Keratinocyte (primary cell): ENCODE measurements at regions not wholly inside any gene's neighbourhood (a gene's known extent, or its start where the extent isn't known, plus 50 kb on each side); places are given as distances from the start of the nearest gene placed in this dataset.
"Not testable (repeated sequence)": the region's sequence is repeated elsewhere in the genome, so short reads cannot be mapped to it uniquely, and the experiment has no call there.

ENCODE experiments used
- DNase-seq: peaks from one replicate; pipeline ENCODE4 v3.0.0-alpha.2; 2011; ENCODE audit warnings: low read depth, missing footprints, low spot score
- FAIRE-seq: peaks from 2 replicates; lab custom pipeline; 2011; peaks lifted over from hg19 to GRCh38; lab: Jason Lieb, UNC
- H2AFZ ChIP-seq: 2 replicates; pipeline ENCODE4 v1.6.0; 2012; ENCODE audit warnings: low read length, control low read depth, inconsistent platforms; ENCODE audit not compliant: control insufficient read depth
- H3K27ac ChIP-seq: 2 replicates; pipeline ENCODE4 v1.5.1; 2011; ENCODE audit warnings: low read length; ENCODE audit not compliant: control insufficient read depth, insufficient read depth
- H3K27me3 ChIP-seq: 3 replicates; pipeline ENCODE4 v1.6.0; 2011; ENCODE audit warnings: low read length; ENCODE audit not compliant: control insufficient read depth, insufficient read depth; ENCODE audit errors: extremely low read depth
- H3K36me3 ChIP-seq, 2 experiments: 2 replicates in 1 of 2; 3 replicates in 1 of 2; pipeline ENCODE4 v1.5.1; 2011; ENCODE audit warnings: low read length in 2 of 2, mild to moderate bottlenecking in 1 of 2; ENCODE audit not compliant: control insufficient read depth in 2 of 2, insufficient read depth in 2 of 2; ENCODE audit errors: extremely low read depth in 1 of 2
- H3K4me1 ChIP-seq: 3 replicates; pipeline ENCODE4 v1.5.1; 2011; ENCODE audit warnings: low read length; ENCODE audit not compliant: control insufficient read depth, insufficient read depth; ENCODE audit errors: extremely low read depth
- H3K4me2 ChIP-seq: 3 replicates; pipeline ENCODE4 v1.6.0; 2011; ENCODE audit warnings: low read depth, low read length; ENCODE audit not compliant: control insufficient read depth, insufficient read depth; ENCODE audit errors: extremely low read depth
- H3K4me3 ChIP-seq, 3 experiments: fragments of 200-600 bp in 1 of 3; sonication (generic) in 1 of 3; 2 replicates in 2 of 3; 3 replicates in 1 of 3; pipeline ENCODE4 v1.5.1; 2011 to 2016; ENCODE audit warnings: low read length in 3 of 3, mild to moderate bottlenecking in 3 of 3, control low read depth in 2 of 3, inconsistent platforms in 1 of 3, low read depth in 1 of 3, mixed read lengths in 1 of 3, mixed run types in 1 of 3, moderate library complexity in 1 of 3; ENCODE audit not compliant: control insufficient read depth in 2 of 3, insufficient read depth in 2 of 3; ENCODE audit errors: extremely low read depth in 1 of 3
- H3K79me2 ChIP-seq: 2 replicates; pipeline ENCODE4 v1.6.0; 2012; ENCODE audit warnings: low read length; ENCODE audit not compliant: control insufficient read depth, insufficient read depth
- H3K9ac ChIP-seq: 3 replicates; pipeline ENCODE4 v1.6.0; 2011; ENCODE audit warnings: low read length; ENCODE audit not compliant: control insufficient read depth, insufficient read depth; ENCODE audit errors: extremely low read depth
- H3K9me1 ChIP-seq: 3 replicates; pipeline ENCODE4 v1.6.0; 2011; ENCODE audit warnings: low read length; ENCODE audit not compliant: control insufficient read depth, insufficient read depth; ENCODE audit errors: extremely low read depth
- H3K9me3 ChIP-seq: 2 replicates; pipeline ENCODE4 v1.5.1; 2012; ENCODE audit warnings: low read depth, low read length; ENCODE audit not compliant: control insufficient read depth
- H4K20me1 ChIP-seq: 3 replicates; pipeline ENCODE4 v1.6.0; 2011; ENCODE audit warnings: low read length; ENCODE audit not compliant: control insufficient read depth, insufficient read depth; ENCODE audit errors: extremely low read depth
- CTCF ChIP-seq, 3 experiments: IDR thresholded peaks in 1 of 3; conservative IDR thresholded peaks in 1 of 3; optimal IDR thresholded peaks in 1 of 3; 2 replicates in 2 of 3; 3 replicates in 1 of 3; pipeline versions ENCODE3 to v1.5.1; 2011; ENCODE audit warnings: low read length in 3 of 3, mild to moderate bottlenecking in 3 of 3, moderate library complexity in 2 of 3, control low read depth in 1 of 3, inconsistent platforms in 1 of 3; ENCODE audit not compliant: insufficient read depth in 2 of 3; ENCODE audit errors: extremely low read depth in 1 of 3
- EZH2 ChIP-seq: IDR thresholded peaks from one replicate; pipeline ENCODE4 v1.6.1; 2012; ENCODE audit warnings: inconsistent platforms, mild to moderate bottlenecking, low read length, moderate library complexity
- dilution Hi-C: fragments of 300-500 bp; cut with MboI; formaldehyde crosslinking; loops from one replicate; pipeline ENCODE4 v1.7.0; 2020; ENCODE audit warnings: low sequenced_read_pairs; ENCODE audit not compliant: extremely low pct_ligation_motif_present

GRCh38 chr2:181737302-181737701 is 57.0 kb upstream of the NEUROD1 start:
- H2AFZ ChIP-seq, H3K4me3 ChIP-seq, H3K27ac ChIP-seq, H3K4me1 ChIP-seq, dilution Hi-C loops, DNase-seq, H3K79me2 ChIP-seq, H3K9me3 ChIP-seq, H3K4me2 ChIP-seq, H3K9ac ChIP-seq, H3K36me3 ChIP-seq, H4K20me1 ChIP-seq, FAIRE-seq, H3K27me3 ChIP-seq, H3K9me1 ChIP-seq: not testable (repeated sequence)

- H3K9ac ChIP-seq: no peak overlapping the region
- no peak for FAIRE-seq
- H3K9me3 ChIP-seq: no peaks in the 10 kb centered on the region
- no peak for DNase-seq
- H3K27ac ChIP-seq: no peak overlapping the region
- no peaks in the 10 kb centered on the region for H3K79me2 ChIP-seq
- H3K27me3 ChIP-seq: no peaks in the 10 kb centered on the region
- H3K36me3 ChIP-seq: no peaks in the 10 kb centered on the region
- peaks cover 3% of the 10 kb centered on the region for H3K4me1 ChIP-seq
- no peaks in the 10 kb centered on the region for H3K9me1 ChIP-seq
- no peak overlapping the region for H3K4me3 ChIP-seq
- dilution Hi-C loops: no loop called here
- TF ChIP-seq EZH2 (no peak), CTCF (optimal IDR thresholded peaks at IDR 0.05 in 1 of 3, IDR thresholded peaks at IDR 0.05 in 1 of 3, conservative IDR thresholded peaks at IDR 0.05 in 1 of 3; ENCODE audit: extremely low read depth in 1 of 3, insufficient read depth in 2 of 3, low read length in 3 of 3) (peak in 1 of 3 experiments; percentile 25)
- H4K20me1 ChIP-seq: no peaks in the 10 kb centered on the region
- H3K4me2 ChIP-seq: no peak overlapping the region
- H2AFZ ChIP-seq: no peak overlapping the region
Measured at GRCh38 chr2:181738074-181738473, 57.8 kb upstream of the NEUROD1 start.

- TF ChIP-seq CTCF (optimal IDR thresholded peaks at IDR 0.05 in 1 of 3, IDR thresholded peaks at IDR 0.05 in 1 of 3, conservative IDR thresholded peaks at IDR 0.05 in 1 of 3; ENCODE audit: extremely low read depth in 1 of 3, insufficient read depth in 2 of 3, low read length in 3 of 3): no peak
- TF ChIP-seq EZH2: no peak
- Histone ChIP-seq H3K27ac (no peak overlapping the region), H3K9me3 (no peaks in the 10 kb centered on the region), H4K20me1 (no peaks in the 10 kb centered on the region), H3K4me2 (no peak overlapping the region), H3K9ac (no peak overlapping the region), H3K27me3 (no peaks in the 10 kb centered on the region), H2AFZ (no peak overlapping the region), H3K4me1 (peaks cover 8% of the 10 kb centered on the region), H3K9me1 (no peaks in the 10 kb centered on the region), H3K79me2 (no peaks in the 10 kb centered on the region), H3K36me3 (no peaks in the 10 kb centered on the region), H3K4me3 (no peak overlapping the region)
- DNase-seq: no peak
- dilution Hi-C loops: no loop called here
- FAIRE-seq: no peak
Measured at GRCh38 chr2:181738563-181738962, 58.2 kb upstream of the NEUROD1 start.
